ENCODE measurements at regions not wholly inside any gene's neighbourhood (a gene's known extent, or its start where the extent isn't known, plus 50 kb on each side); places are given as distances from the start of the nearest gene placed in this dataset.

DNA sequence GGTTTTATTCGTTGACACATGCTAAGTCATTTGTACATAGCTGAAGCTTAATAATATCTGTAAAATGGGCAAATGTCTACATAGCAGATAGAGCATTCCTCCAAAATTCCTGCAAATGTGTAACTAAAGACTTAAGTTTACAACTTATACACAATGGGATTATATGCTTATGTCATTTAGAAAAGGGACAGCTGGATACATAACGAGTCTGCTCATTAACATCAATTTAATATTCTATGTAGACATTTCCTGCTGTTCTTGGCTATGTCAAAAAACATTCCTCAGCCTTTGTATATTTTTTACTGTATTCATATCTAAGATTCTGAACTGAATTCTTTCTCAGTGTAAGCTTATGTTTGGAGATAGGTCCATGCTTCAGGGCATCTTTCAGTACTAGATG, 762.2 kb downstream of the NR2F2 start:
- Histone ChIP-seq H3K36me3 (no peaks in the 10 kb centered on the region), H3K9me3 (replicated peaks) (no peaks in the 10 kb centered on the region), H3K4me1 (replicated peaks) (no peaks in the 10 kb centered on the region), H3K27ac (no peak overlapping the region), H3K27me3 (replicated peaks) (no peaks in the 10 kb centered on the region), H3K4me3 (no peak overlapping the region)
- DNase-seq (ENCODE audit: low read depth in 1 of 2, low spot score in 2 of 2): no peak

- H3K4me3 ChIP-seq: no peak overlapping the region
- no peak for DNase-seq (ENCODE audit: low read depth in 1 of 2, low spot score in 2 of 2)
Measured at GRCh38 chr15:97096303-97096835, 765.9 kb downstream of the NR2F2 start.

DNA sequence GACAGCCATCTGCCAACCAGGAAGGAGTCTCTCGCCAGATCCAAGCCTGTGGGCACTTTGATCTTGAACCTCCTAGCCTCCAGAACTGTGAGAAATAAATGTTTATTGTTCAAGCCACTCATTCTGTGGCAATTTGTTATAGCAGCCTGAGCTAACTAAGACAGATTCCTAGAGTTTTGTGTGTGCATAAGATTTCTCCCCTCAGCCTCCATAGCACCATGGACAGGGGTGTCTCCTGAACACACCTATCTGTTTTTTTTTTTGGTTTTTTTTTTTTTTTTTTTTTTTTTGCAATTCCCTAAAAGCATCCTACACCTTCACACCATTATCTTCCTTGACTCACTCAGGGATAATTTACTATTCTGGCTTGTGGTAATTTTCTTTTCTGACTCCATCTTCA, 768.5 kb downstream of the NR2F2 start:
- Histone ChIP-seq H3K36me3 (no peaks in the 10 kb centered on the region), H3K4me3 (no peak overlapping the region), H3K27ac (no peak overlapping the region), H3K9me3 (replicated peaks) (peaks cover 4% of the 10 kb centered on the region; the same call in 1 of the 2 replicates), H3K27me3 (replicated peaks) (no peaks in the 10 kb centered on the region), H3K4me1 (replicated peaks) (no peaks in the 10 kb centered on the region)
- no peak for DNase-seq (ENCODE audit: low read depth in 1 of 2, low spot score in 2 of 2)

More at GRCh38 chr15:97096303-97096835, 765.9 kb downstream of the NR2F2 start:
- Histone ChIP-seq H3K9me3 (replicated peaks) (0 out of 2 replicates have a peak, but pooled peaks cover 4% of the 10 kb centered on the region), H3K4me1 (replicated peaks) (no peaks in the 10 kb centered on the region), H3K27ac (no peak overlapping the region), H3K27me3 (replicated peaks) (no peaks in the 10 kb centered on the region), H3K36me3 (no peaks in the 10 kb centered on the region)

DNA sequence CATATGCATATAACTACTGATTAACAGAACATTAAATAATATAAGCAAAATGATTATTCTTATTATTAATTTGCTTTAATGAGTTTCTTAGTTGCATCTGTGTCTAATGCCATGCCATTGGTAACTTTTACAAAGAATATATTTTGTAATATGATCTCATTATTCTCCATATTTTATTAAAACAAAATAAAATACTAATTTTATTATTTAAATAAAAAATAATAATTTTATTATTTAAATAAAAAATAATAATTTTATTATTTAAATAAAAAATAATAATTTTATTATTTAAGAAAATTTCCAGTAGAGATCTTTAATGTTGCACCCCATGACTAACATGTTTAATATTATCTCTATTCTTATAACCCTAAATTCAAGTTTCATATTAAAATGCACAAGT, 771.1 kb downstream of the NR2F2 start:
- Histone ChIP-seq H3K4me3 (no peak overlapping the region), H3K27ac (no peak overlapping the region), H3K4me1 (replicated peaks) (no peaks in the 10 kb centered on the region)

DNA sequence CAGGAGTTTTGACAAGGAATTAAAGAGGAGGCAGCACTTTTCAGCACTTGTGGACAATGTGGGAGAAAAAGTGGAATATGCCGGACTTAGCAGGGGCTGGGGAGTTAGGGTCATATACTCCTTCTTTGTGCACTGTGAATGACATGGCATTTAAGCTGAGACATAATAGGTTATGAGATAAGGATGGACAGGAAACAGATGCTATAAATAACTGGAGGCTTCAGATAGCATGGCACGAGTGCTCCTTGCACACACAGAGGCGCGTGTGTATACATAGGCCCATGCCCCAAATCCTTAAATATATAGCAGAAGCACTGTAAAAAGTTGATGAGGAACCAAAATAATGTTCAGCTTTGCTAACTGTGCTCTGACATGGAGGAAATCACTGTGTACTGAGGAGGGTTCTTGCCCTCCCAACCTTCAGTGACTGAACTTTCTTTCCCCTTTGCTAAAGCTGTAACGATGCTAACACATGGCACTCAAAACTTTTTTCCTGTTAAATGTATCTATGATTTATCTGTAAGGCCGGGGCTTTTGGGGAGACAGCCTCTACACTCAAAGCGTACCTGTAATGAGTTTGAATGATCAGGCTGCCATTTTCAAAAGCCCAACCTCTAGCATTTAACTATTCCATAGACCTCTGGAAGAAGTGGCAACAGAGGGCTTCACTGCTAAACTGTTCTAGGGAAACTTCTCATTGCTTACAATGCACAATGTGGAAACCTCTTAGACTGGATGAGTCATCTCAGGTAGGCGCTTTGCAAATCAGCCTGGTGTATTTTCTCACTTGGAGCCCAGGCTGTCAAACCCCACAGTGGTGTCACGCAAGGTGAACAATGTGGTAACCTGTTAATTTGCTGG, 784.6 kb downstream of the NR2F2 start:
- H3K9me3 ChIP-seq (replicated peaks): no peaks in the 10 kb centered on the region; the same call in 1 of the 2 replicates
- DNase-seq (ENCODE audit: low read depth in 1 of 2, low spot score in 2 of 2): no peak
- H3K27ac ChIP-seq: no peak overlapping the region
- H3K4me1 ChIP-seq (replicated peaks): no peaks in the 10 kb centered on the region
- H3K4me3 ChIP-seq: no peak overlapping the region
- H3K27me3 ChIP-seq (replicated peaks): no peaks in the 10 kb centered on the region
- no peaks in the 10 kb centered on the region for H3K36me3 ChIP-seq

More for the DNA sequence above, 771.1 kb downstream of the NR2F2 start:
- H3K36me3 ChIP-seq: no peaks in the 10 kb centered on the region
- DNase-seq (ENCODE audit: low read depth in 1 of 2, low spot score in 2 of 2): no peak
- H3K9me3 ChIP-seq (replicated peaks): peaks cover 4% of the 10 kb centered on the region
- no peaks in the 10 kb centered on the region for H3K27me3 ChIP-seq (replicated peaks)

DNA sequence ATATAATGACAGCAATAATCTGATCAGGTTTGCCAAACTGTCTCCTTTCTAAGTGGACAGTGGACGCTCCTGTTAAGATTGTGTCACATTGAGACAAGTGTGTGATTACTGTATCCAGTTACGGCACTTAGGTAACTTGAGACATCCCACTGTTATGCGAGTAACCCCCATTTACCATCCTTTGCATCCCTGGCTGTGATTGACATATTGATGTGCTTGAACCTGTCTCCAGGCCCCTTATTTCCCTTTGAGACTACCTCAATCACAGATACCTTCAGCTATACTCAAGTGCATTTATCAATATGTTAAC, 785.2 kb downstream of the NR2F2 start:
- Histone ChIP-seq H3K9me3 (replicated peaks) (no peaks in the 10 kb centered on the region; the same call in 1 of the 2 replicates), H3K27me3 (replicated peaks) (no peaks in the 10 kb centered on the region), H3K4me3 (no peak overlapping the region), H3K36me3 (no peaks in the 10 kb centered on the region), H3K27ac (no peak overlapping the region), H3K4me1 (replicated peaks) (no peaks in the 10 kb centered on the region)
- no peak for DNase-seq (ENCODE audit: low read depth in 1 of 2, low spot score in 2 of 2)

DNA sequence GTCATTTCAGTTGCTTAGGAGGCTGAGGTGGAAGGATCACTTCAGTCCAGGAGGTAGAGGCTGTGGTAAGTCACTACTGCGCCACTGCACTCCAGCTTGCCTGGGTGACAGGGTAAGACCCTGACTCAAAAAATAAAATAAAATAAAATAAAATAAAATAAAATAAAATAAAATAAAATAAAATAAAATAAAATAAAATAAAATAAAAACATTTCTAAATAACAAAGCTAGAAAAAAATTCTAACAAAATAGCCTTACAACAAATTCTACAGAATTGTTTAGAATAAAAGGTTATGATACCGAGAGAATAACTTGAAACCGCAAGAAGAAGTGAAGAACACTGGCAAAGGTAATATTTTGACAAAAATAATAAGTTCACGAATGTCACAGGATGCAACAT, 794.3 kb downstream of the NR2F2 start:
- Histone ChIP-seq H3K27ac (no peak overlapping the region), H3K9me3 (replicated peaks) (no peaks in the 10 kb centered on the region; the same call in 1 of the 2 replicates), H3K4me3 (no peak overlapping the region), H3K4me1 (replicated peaks) (no peaks in the 10 kb centered on the region), H3K27me3 (replicated peaks) (no peaks in the 10 kb centered on the region), H3K36me3 (no peaks in the 10 kb centered on the region)
- DNase-seq (ENCODE audit: low read depth in 1 of 2, low spot score in 2 of 2): no peak

- no peaks in the 10 kb centered on the region for H3K4me1 ChIP-seq (replicated peaks)
- no peak for DNase-seq (ENCODE audit: low read depth in 1 of 2, low spot score in 2 of 2)
- H3K36me3 ChIP-seq: no peaks in the 10 kb centered on the region
- no peak overlapping the region for H3K27ac ChIP-seq
- H3K4me3 ChIP-seq: no peak overlapping the region
- H3K27me3 ChIP-seq (replicated peaks): no peaks in the 10 kb centered on the region
- H3K9me3 ChIP-seq (replicated peaks): no peaks in the 10 kb centered on the region; the same call in 1 of the 2 replicates
Measured at GRCh38 chr15:97126553-97127233, 796.2 kb downstream of the NR2F2 start.

- DNase-seq (ENCODE audit: low read depth in 1 of 2, low spot score in 2 of 2): no peak
- H3K27ac ChIP-seq: no peak overlapping the region
- no peaks in the 10 kb centered on the region for H3K36me3 ChIP-seq
- no peaks in the 10 kb centered on the region for H3K27me3 ChIP-seq (replicated peaks)
- no peak overlapping the region for H3K4me3 ChIP-seq
- H3K9me3 ChIP-seq (replicated peaks): no peaks in the 10 kb centered on the region; the same call in 1 of the 2 replicates
- H3K4me1 ChIP-seq (replicated peaks): no peaks in the 10 kb centered on the region
Measured at GRCh38 chr15:97129674-97130073, 799.2 kb downstream of the NR2F2 start.

DNA sequence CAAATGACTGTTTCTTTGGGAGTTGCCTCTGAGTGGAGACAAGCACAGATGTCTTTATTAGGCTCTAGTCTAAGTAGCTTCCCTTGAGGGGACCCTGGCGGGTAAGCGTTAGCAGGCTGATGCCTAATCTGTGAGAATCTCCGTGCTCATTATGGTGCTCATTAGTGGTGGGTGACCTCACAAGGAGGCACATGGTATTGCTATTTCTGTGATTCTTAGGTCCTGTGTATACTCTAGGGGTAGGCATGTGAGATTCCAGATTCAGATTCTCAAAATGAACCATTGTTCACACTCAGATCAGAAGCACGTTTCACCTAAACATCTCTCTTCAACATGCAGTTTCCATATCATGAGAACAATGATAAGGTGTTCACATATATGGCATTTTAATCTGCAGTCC, 809.7 kb downstream of the NR2F2 start:
- DNase-seq (ENCODE audit: low read depth in 1 of 2, low spot score in 2 of 2): no peak
- H3K4me1 ChIP-seq (replicated peaks): no peaks in the 10 kb centered on the region
- no peak overlapping the region for H3K4me3 ChIP-seq
- no peaks in the 10 kb centered on the region for H3K27me3 ChIP-seq (replicated peaks)
- H3K27ac ChIP-seq: no peak overlapping the region
- no peaks in the 10 kb centered on the region for H3K36me3 ChIP-seq
- no peaks in the 10 kb centered on the region; the same call in 1 of the 2 replicates for H3K9me3 ChIP-seq (replicated peaks)

DNA sequence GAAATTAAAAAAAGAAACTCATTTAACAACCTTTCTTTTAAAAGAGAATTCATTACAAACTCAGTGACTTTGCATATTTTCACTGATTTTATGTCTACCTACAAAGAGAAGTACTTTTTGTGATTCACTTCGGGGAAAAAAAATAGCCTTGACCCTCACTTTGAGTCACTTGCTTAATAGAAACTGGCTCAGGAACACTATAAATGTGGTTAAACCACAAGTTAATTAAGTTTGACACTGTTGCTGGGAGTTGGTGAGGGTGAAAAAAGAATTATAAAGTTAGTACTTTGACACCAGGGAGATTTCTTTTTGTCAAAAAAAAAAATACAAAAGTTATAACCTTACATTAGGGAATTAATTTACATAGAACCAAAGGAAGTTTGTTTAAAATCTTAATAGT, 810.9 kb downstream of the NR2F2 start:
- no peak overlapping the region for H3K27ac ChIP-seq
- no peak overlapping the region for H3K4me3 ChIP-seq
- no peaks in the 10 kb centered on the region for H3K4me1 ChIP-seq (replicated peaks)
- no peaks in the 10 kb centered on the region for H3K27me3 ChIP-seq (replicated peaks)
- DNase-seq (ENCODE audit: low read depth in 1 of 2, low spot score in 2 of 2): no peak
- H3K9me3 ChIP-seq (replicated peaks): no peaks in the 10 kb centered on the region; the same call in 1 of the 2 replicates
- H3K36me3 ChIP-seq: no peaks in the 10 kb centered on the region

GRCh38 chr15:97141871-97142270, 811.4 kb downstream of the NR2F2 start:
- no peak for DNase-seq (ENCODE audit: low read depth in 1 of 2, low spot score in 2 of 2)
- no peaks in the 10 kb centered on the region for H3K4me1 ChIP-seq (replicated peaks)
- H3K9me3 ChIP-seq (replicated peaks): no peaks in the 10 kb centered on the region; the same call in 1 of the 2 replicates
- no peak overlapping the region for H3K27ac ChIP-seq
- no peaks in the 10 kb centered on the region for H3K27me3 ChIP-seq (replicated peaks)
- H3K36me3 ChIP-seq: no peaks in the 10 kb centered on the region
- H3K4me3 ChIP-seq: no peak overlapping the region

- no peaks in the 10 kb centered on the region for H3K9me3 ChIP-seq (replicated peaks)
- no peaks in the 10 kb centered on the region for H3K27me3 ChIP-seq (replicated peaks)
- H3K4me1 ChIP-seq (replicated peaks): no peaks in the 10 kb centered on the region
- DNase-seq (ENCODE audit: low read depth in 1 of 2, low spot score in 2 of 2): no peak
- H3K36me3 ChIP-seq: no peaks in the 10 kb centered on the region
- H3K27ac ChIP-seq: no peak overlapping the region
- no peak overlapping the region for H3K4me3 ChIP-seq
Measured at GRCh38 chr15:97143592-97144376, 813.3 kb downstream of the NR2F2 start.
